Ureter (tissue), 1 donor: ENCODE measurements at regions not wholly inside any gene's neighbourhood (a gene's known extent, or its start where the extent isn't known, plus 50 kb on each side); places are given as distances from the start of the nearest gene placed in this dataset.
"Not testable (repeated sequence)": the region's sequence is repeated elsewhere in the genome, so short reads cannot be mapped to it uniquely, and the experiment has no call there.

Experiments
- DNase-seq: peaks from one replicate; pipeline ENCODE4 v3.0.0-alpha.2; 2020; ENCODE audit warnings: low spot score
- donor health status: DM: yes; HTN: yes; CAD: no.

GRCh38 chr21:9745457-9746108 lies 775.8 kb upstream of the TPTE start:
- DNase-seq = not testable (repeated sequence)

DNA sequence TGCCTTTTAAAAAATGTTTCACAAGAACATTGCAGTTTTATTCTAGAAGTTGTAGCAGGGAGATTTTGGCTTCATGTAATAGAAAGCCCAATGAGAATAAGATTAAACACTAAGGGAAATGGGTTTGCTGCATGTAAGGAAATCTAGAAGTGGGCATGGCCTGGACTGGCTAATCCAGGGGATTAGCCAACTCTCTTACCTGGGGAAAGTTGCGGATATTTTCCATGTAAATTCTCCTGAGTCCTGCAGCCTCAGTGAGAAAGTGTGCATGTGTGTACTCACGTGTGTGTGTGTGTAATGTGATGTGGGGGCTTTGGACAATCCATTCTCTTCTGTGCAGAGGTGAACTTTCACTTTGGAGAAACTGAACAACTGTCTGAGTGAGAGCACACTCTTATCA lies 775.1 kb upstream of the TPTE start:
- not testable (repeated sequence) for DNase-seq

GRCh38 chr21:9746831-9747606 lies 774.4 kb upstream of the TPTE start:
- not testable (repeated sequence) for DNase-seq

DNA sequence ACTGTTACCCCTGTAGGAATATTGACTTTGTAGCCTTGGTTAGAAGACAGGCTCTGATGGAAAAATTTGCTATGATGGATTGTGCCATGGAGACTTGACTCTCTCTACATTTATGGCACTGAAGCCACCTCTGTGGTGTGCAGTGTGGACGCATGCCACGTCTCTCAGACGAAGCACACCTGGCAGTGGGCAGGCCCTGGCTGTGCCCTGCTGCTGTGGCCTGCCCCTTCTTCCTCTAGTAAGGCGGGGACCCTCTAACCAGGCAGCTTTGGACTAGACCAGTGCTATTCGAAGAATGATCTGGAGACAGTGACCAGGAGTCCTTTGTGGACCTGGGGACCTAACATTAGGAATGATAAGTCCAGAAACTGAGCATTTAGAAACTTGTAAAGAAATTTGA lies 773.5 kb upstream of the TPTE start:
- not testable (repeated sequence) for DNase-seq

- DNase-seq = not testable (repeated sequence)
These were observed 772.9 kb upstream of the TPTE start for GRCh38 chr21:9748451-9748850.

DNA sequence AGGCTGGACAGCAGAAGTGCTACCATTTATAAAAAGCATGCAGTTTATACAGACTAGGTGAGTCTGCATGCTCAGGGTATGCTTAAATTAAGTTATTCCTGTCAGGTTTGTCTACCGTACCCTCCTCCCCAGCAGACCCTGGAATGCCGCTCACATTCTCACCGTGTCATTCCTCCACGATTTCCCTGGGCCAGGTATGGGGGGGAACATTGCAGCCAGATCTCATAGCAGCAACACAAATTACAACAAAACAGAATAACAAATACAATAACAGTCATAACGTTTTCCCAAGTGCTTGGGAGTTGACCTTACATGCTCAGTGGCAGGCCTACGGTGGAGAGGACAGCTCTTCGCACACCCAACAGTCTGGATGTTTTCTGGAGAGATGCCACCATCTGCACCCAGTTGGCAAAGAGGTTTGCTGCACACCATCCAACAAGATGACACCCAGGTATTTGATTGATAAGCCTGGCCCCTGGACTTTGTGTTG lies 771.6 kb upstream of the TPTE start:
- DNase-seq = not testable (repeated sequence)

- DNase-seq = no peak
These were observed 770.9 kb upstream of the TPTE start for GRCh38 chr21:9750341-9751086.

DNA sequence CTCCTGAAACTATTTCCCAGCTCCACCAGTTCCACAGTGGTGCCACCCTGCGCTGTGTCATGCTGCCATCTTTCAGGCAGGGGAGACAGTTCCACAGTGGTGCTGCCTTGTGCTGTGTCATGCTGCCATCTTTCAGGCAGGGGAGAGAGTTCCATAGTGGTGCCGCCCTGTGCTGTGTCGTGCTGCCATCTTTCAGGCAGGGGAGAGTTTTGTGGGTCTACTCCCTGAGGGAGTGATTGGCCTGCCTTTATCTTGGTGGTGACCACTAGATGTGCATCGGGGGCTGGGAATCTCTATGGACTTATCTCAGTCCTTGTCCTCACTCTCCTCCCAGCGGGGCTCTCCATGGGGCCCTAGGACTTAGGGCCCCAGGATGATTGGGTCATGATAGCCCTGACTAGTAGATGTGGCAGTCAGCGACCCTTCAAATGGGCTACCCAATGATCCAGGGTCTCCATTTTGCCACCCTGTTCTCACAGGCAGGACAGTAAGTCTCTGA lies 770.2 kb upstream of the TPTE start:
- DNase-seq = not testable (repeated sequence)

DNA sequence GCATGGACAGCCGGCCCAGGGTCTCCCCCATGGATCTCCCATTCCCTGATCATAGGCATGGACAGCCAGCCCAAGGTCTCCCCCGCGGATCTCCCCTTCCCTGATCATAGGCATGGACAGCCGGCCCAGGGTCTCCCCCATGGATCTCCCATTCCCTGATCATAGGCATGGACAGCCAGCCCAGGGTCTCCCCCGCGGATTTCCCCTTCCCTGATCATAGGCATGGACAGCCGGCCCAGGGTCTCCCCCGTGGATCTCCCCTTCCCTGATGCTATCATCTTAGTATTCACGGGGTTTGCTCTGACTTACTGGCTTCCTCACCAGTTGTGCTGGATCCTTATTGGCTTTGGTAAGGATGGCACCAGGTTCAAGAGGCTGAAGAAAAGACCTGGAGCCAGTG lies 769.4 kb upstream of the TPTE start:
- not testable (repeated sequence) for DNase-seq

- DNase-seq = not testable (repeated sequence)
These were observed 767.9 kb upstream of the TPTE start for GRCh38 chr21:9753441-9753840.

DNA sequence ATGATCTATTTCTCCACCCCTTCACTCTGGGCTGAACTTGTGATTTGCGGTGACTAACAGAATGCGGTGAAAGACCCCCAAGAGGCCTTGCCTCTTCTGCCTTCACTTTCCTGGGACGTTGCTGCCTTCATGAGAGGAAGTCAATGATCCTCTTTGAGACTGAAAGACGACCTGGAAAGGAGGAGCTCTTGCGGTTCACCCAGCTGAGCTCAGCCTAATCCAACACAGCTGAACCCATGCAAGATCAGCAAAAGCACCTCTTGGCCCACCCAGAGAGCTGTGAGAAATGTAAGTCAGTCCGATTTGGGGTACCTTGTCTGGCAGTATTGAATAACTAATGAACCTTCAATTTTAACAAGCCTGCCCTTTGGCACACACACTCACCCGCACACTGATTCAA lies 767.4 kb upstream of the TPTE start:
- no peak for DNase-seq

DNA sequence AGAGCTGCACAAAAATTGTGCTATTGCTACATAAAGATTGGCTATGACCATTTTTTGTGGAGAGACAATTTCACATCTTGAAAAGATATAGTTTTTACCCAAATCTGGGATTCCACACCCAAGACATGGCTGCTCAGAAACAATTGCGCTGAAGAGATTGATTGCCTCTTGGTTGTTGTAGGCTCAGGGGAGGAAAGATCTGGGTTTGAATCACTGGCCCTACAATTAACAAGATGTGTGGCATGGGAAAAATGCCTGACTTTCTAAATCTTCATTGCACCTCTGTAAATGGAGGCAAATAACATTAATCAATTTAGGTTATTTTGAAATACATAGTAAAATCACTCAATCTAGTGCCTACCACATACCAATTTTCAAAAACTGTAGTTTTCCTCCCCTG lies 766.9 kb upstream of the TPTE start:
- DNase-seq = not testable (repeated sequence)

GRCh38 chr21:9755611-9756010 lies 765.8 kb upstream of the TPTE start:
- no peak for DNase-seq

DNA sequence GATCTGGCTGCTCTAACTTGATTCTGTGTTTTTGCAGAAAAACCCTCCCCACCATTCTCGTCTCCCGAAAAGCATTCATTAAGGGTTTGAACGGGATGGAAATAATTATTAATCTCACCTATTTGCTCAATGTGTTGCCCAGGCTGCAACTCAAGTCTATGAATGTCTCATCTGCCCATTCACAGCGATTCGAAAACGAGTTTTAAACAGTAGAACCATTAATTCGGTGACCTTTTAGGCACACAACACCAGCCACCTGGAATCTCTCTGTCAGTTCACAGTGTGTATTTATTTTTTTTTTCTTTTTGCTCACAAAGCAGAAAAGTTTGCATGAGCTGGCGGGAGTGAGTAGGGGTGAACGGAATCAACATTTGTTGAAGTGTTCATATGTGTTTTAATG lies 764.7 kb upstream of the TPTE start:
- no peak for DNase-seq

DNA sequence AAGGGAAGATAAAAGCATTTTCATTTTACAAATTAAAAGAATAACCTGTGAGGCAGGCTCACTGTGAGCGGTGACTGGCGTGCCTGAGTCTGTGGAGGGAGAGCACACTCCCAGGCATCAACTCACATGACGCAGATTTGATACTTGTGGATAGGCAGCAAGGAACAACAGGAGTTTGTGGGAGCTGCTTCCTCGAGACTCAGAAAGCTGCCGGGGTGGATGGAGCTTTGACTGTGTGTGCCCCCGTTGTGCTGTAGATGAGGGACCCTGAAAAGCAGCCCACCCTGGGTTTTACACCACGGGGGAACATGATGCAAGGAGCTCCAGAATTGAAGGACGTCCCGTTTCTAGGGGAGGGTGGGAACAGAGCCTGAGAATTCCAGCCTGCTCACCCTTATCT lies 764.3 kb upstream of the TPTE start:
- DNase-seq = not testable (repeated sequence)

DNA sequence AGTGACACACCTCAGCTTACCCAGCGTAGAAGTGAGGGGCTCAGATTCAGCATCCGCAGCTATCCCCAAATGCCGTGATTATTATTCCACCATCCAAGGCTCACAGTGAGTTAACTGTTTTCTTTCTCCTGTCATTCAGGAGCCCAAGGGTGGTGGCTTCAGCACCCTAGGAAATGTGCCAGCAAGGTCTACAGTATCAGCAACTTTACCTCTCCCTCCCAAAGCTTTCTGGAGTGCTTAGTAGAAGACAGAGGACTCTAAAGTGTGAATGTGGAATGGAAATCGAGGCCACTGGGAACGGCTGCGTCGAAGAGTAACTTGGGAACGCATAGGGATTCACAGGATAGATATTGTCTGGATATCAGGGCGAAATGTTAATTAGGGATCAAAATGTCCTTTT lies 763.8 kb upstream of the TPTE start:
- not testable (repeated sequence) for DNase-seq

DNA sequence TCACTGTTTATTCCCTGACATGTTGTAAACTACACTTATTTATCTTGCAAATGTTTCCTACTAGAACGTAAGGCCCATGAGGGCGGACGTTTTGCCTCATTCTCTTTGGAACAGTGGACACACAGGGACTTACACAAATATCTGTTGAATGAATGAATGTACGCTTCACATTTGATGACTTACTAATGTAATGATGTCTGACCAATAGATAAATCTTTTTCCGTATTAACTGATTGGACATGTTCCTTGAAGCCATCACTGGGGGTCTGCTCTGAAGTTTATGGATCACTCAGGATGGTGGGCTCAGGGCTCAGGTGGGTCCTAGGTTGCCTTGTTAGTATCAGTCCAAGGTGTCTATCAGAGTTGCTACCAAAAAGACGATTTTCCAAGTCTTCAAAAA lies 763.2 kb upstream of the TPTE start:
- no peak for DNase-seq

GRCh38 chr21:9758888-9759287 lies 762.5 kb upstream of the TPTE start:
- no peak for DNase-seq

GRCh38 chr21:9759972-9760371 lies 761.4 kb upstream of the TPTE start:
- DNase-seq = no peak

DNA sequence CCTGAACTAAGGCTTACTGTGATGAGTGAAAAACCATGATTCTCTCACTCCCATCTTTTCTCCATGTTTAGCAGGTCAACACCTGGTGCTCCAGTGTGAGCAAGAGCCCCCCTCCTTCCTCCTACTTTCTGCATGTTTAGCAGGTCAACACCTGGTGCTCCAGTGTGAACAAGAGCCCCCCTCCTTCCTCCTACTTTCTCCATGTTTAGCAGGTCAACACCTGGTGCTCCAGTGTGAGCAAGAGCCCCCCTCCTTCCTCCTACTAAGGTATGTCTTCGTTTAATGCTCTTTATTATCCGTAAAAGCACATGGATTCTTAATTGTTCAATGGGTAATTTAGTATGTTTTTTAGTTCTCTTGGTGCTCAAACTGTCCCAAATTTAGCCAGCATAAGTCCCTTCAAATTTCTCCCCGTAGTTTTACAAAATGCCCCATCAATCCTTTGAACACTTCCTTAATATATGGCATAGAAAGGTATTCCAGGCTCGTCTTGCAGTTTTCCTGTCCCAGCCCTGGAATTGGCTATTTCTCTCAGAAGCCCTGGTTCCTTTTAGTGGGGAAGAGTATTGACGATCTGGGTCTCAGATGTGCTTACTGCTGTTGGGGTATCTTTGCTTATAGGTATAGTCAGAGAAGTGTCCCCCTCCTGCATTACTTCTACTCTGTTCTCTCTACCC lies 760.8 kb upstream of the TPTE start:
- DNase-seq = no peak

DNA sequence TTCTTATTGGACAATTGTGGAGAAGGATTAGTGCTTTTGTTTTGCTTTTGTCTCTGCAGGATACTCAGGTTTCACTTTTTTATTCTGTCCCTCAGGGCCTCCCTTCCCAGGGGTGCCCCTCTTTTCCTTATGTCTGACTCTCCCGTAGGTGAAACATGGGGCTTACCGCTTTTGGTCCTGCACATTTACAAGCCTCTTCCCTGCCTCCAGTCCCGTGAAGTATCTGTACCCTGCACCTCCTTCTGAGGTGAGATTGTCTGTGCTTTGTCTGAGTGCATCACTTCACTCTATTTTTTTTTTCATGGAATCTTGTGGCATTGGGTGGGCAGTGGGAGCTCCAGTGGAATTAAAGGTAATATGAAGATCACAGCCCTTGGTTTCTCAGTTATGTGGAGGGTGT lies 758.1 kb upstream of the TPTE start:
- no peak for DNase-seq

DNA sequence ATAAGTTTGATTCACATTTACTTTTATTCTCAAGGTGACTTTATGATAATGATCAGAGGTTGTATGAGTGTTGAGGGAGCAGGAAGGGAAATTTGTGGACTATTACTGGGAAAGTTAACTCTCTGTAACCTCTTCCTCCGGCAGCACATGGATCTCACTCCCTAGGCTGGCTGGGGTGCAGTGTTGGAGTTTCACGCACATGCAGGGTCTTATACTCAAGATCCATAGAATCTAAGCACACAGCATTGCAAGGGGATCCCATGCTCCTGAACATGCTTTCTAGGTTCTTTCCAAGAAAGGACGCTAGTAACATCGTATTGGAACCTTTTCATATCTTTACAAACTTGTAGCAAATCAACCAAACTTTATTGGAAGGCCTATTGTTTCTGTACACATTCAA lies 757.6 kb upstream of the TPTE start:
- DNase-seq = no peak
